ENCODE measurements at regions not wholly inside any gene's neighbourhood (a gene's known extent, or its start where the extent isn't known, plus 50 kb on each side); places are given as distances from the start of the nearest gene placed in this dataset.

DNA sequence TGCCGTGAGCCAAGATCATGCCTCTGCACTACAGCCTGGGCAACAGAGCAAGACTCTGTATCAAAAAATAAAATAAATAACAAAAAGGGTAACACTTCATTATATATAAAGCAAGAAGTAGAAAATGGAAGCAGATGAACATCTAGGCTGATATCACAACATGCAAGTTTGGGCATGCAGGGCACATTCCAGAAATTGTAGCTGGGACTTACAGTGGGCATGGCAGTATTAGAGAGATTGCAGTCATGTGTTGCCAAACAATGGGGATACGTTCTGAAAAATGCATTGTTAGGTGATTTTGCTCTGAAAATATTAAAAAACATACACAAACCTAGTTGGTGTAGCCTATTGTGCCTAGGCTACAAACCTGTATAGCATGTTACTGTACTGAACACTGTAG is 441.0 kb upstream of the PRMT6 start:
- H3K27me3 ChIP-seq (replicated peaks; ENCODE audit: insufficient read depth, low read length), result no peaks in the 10 kb centered on the region
- H3K9ac ChIP-seq (ENCODE audit: low read length), result no peak overlapping the region
- TF ChIP-seq EZH2phosphoT487 (IDR thresholded peaks at IDR 0.05; ENCODE audit: low read length), result no peak
- TF ChIP-seq CTCF (IDR thresholded peaks at IDR 0.05; ENCODE audit: low read length), result no peak
- no peak for TF ChIP-seq EZH2 (optimal IDR thresholded peaks at IDR 0.05; ENCODE audit: low read depth, low read length)

DNA sequence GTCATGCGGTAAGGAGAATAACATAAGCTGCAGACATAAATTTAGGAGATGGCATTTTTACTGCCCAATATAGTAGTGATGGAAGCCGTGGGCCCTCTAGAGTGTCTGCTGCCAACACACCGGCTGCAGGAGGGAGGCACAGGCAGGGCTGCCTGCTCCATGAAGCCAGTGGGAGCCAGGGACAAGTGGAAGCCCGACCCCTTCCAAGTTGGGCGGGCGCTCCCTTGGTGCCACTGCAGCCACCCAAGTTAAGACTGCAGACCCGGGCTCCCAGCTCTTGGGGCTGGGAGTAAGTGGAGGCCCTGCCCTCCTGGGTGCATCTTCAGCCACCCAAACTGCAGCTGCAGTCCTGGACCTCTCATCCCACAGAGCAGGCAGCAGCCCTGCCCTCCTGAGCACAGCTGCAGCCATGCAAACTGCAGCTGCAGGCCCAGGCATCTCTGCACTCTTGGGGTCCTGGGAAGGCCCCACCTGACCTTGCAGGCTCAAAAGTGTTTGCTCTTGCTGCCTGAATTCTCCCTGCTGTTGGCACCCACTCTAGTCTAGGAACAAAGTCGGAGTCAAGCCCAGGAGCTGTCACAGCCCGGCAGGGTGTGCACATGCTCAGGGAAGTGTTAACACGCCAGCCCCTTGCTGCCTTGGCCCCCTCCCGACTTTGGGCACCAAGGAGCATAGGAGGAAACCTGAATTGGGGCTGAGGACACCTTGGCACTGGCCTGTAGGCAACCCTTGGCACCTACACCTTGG is 437.2 kb upstream of the PRMT6 start:
- no peaks in the 10 kb centered on the region for H3F3A ChIP-seq (ENCODE audit: insufficient read depth, low read length)
- H3K4me2 ChIP-seq (ENCODE audit: low read depth, low read length), result no peak overlapping the region
- H3K9me2 ChIP-seq (replicated peaks; ENCODE audit: insufficient read depth, low read length), result no peaks in the 10 kb centered on the region
- H3K4me1 ChIP-seq (ENCODE audit: low read length), result no peaks in the 10 kb centered on the region
- H3K79me2 ChIP-seq (ENCODE audit: low read length), result no peaks in the 10 kb centered on the region
- no peak overlapping the region for H3K27ac ChIP-seq (ENCODE audit: low read length)
- no peak overlapping the region for H3K9ac ChIP-seq (ENCODE audit: low read length)
- H4K20me1 ChIP-seq (ENCODE audit: insufficient read depth, low read length), result no peaks in the 10 kb centered on the region
- no peak overlapping the region for H2AFZ ChIP-seq (ENCODE audit: low read length)
- no peak overlapping the region for H3K4me3 ChIP-seq (ENCODE audit: low read length)
- no peaks in the 10 kb centered on the region for H3K36me3 ChIP-seq (replicated peaks; ENCODE audit: insufficient read depth, low read length)
- no peaks in the 10 kb centered on the region for H3K27me3 ChIP-seq (replicated peaks; ENCODE audit: insufficient read depth, low read length)
- TF ChIP-seq CTCF (IDR thresholded peaks at IDR 0.05; ENCODE audit: low read length), result no peak
- TF ChIP-seq EZH2phosphoT487 (IDR thresholded peaks at IDR 0.05; ENCODE audit: low read length), result no peak
- no peak for TF ChIP-seq EZH2 (optimal IDR thresholded peaks at IDR 0.05; ENCODE audit: low read depth, low read length)
- DNase-seq, result no peak
- no peaks in the 10 kb centered on the region for H3K9me3 ChIP-seq (replicated peaks; ENCODE audit: insufficient read depth, low read length)

More for the DNA sequence above, 441.0 kb upstream of the PRMT6 start:
- no peaks in the 10 kb centered on the region for H3K36me3 ChIP-seq (replicated peaks; ENCODE audit: insufficient read depth, low read length)
- H3F3A ChIP-seq (ENCODE audit: insufficient read depth, low read length), result no peaks in the 10 kb centered on the region
- H3K4me3 ChIP-seq (ENCODE audit: low read length), result no peak overlapping the region
- H3K4me1 ChIP-seq (ENCODE audit: low read length), result no peaks in the 10 kb centered on the region
- no peak overlapping the region for H2AFZ ChIP-seq (ENCODE audit: low read length)
- H4K20me1 ChIP-seq (ENCODE audit: insufficient read depth, low read length), result no peaks in the 10 kb centered on the region
- no peaks in the 10 kb centered on the region for H3K9me2 ChIP-seq (replicated peaks; ENCODE audit: insufficient read depth, low read length)
- H3K4me2 ChIP-seq (ENCODE audit: low read depth, low read length), result no peak overlapping the region
- no peak for DNase-seq
- no peak overlapping the region for H3K27ac ChIP-seq (ENCODE audit: low read length)
- no peaks in the 10 kb centered on the region for H3K9me3 ChIP-seq (replicated peaks; ENCODE audit: insufficient read depth, low read length)
- no peaks in the 10 kb centered on the region for H3K79me2 ChIP-seq (ENCODE audit: low read length)

DNA sequence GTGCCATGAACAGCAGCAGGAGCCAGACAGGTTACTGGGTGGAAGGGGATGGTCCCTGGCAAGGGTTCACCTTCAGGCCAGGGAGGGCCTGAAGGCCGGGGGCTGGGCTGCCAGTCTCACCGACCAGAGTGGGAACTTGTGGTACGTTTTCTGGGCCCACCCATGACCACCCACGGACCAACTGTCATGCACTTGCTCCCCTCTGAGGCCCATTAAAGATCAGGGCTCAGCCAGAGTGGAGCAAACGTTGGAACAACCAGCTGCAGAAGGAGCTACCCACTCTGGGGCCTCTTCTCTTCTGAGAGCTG is 436.7 kb upstream of the PRMT6 start:
- no peak for TF ChIP-seq EZH2phosphoT487 (IDR thresholded peaks at IDR 0.05; ENCODE audit: low read length)
- TF ChIP-seq CTCF (IDR thresholded peaks at IDR 0.05; ENCODE audit: low read length), result no peak
- no peak for DNase-seq
- Histone ChIP-seq H3K9ac (ENCODE audit: low read length) (no peak overlapping the region), H3K27me3 (replicated peaks; ENCODE audit: insufficient read depth, low read length) (no peaks in the 10 kb centered on the region), H3F3A (ENCODE audit: insufficient read depth, low read length) (no peaks in the 10 kb centered on the region), H3K9me2 (replicated peaks; ENCODE audit: insufficient read depth, low read length) (no peaks in the 10 kb centered on the region), H3K9me3 (replicated peaks; ENCODE audit: insufficient read depth, low read length) (no peaks in the 10 kb centered on the region), H3K4me2 (ENCODE audit: low read depth, low read length) (no peak overlapping the region), H3K79me2 (ENCODE audit: low read length) (no peaks in the 10 kb centered on the region), H4K20me1 (ENCODE audit: insufficient read depth, low read length) (no peaks in the 10 kb centered on the region), H3K4me3 (ENCODE audit: low read length) (no peak overlapping the region), H2AFZ (ENCODE audit: low read length) (no peak overlapping the region), H3K36me3 (replicated peaks; ENCODE audit: insufficient read depth, low read length) (no peaks in the 10 kb centered on the region), H3K4me1 (ENCODE audit: low read length) (no peaks in the 10 kb centered on the region), H3K27ac (ENCODE audit: low read length) (no peak overlapping the region)

All from MM.1S (cell line).